ENCODE measurements at regions not wholly inside any gene's neighbourhood (a gene's known extent, or its start where the extent isn't known, plus 50 kb on each side); places are given as distances from the start of the nearest gene placed in this dataset.
A peak's percentile ranks its signal among the peaks of the same experiment; 100 is the strongest.

DNA sequence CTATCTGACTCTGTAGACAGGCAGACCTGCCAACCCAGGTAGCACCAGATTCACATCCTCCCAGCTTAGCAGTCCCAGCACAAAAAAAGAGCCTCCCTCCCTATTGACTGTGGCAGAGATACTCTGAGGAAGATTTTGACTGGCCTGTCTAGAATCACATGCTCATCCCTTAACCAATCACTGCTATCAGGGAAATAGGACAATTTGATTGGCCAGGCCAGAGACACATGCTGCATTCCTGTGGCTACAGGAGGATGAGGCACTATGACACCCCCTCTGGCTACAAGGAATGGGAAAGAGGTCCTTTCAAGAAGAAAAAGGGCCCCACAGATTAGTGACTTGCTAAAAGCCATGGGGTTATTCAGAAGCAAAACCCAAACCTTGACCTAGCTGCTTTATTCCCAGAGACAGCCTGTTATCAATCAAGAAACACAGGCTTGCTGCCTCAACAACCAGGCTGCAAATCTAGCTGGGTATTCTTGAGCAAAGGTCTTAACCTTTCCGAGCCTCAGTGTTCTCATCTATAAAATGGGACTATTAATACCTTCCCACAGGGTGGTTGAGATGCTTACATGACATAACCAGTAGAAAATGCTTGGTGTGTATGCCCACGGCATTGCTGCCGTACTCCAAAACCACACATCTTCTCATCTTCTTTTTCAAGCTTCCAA is 147.6 kb downstream of the BCOR start:
- H3K4me2 ChIP-seq (ENCODE audit: insufficient read depth, low read length): no peak overlapping the region
- no peak overlapping the region for H3K4me3 ChIP-seq
- no peaks in the 10 kb centered on the region for H4K20me1 ChIP-seq (replicated peaks; ENCODE audit: control insufficient read depth, insufficient read depth, low read length)
- CTCF ChIA-PET (ENCODE audit: low intra/inter-chr PET ratio): no interaction called here
- no peak overlapping the region for H3K9ac ChIP-seq (ENCODE audit: insufficient read depth in 1 of 2, low read depth in 2 of 2, low read length in 2 of 2)
- in situ Hi-C loops (cut with MboI): no loop called here
- intact Hi-C loops (cut with micrococcal nuclease): no loop called here
- H3K4me1 ChIP-seq (replicated peaks in 1 of 2; ENCODE audit: control insufficient read depth in 2 of 2, insufficient read depth in 2 of 2, low read length in 2 of 2): peaks cover 0 to 5% of the 10 kb centered on the region in 2 experiments; a peak in 1 of 5 replicates
- no peaks in the 10 kb centered on the region for H3K27me3 ChIP-seq (ENCODE audit: control insufficient read depth in 2 of 2, insufficient read depth in 2 of 2, low read length in 2 of 2)
- H3K79me2 ChIP-seq (ENCODE audit: control insufficient read depth, insufficient read depth, low read length): no peaks in the 10 kb centered on the region
- ATAC-seq: peak; percentile 84
- DNase-seq (ENCODE audit: extremely low read depth in 1 of 4, low spot score in 3 of 4): peak; percentile 16 to 51 (median 44)
- H3K9me3 ChIP-seq (replicated peaks; ENCODE audit: control insufficient read depth, insufficient read depth, low read depth, low read length): no peaks in the 10 kb centered on the region; the same call in 1 of the 2 replicates
- H2AFZ ChIP-seq (ENCODE audit: low read depth, low read length): no peak overlapping the region
- no peaks in the 10 kb centered on the region for H3K36me3 ChIP-seq (ENCODE audit: control insufficient read depth, insufficient read depth, low read length)
- peak; percentile 48 for FAIRE-seq
- POLR2A ChIA-PET: no interaction called here
- H3K27ac ChIP-seq (ENCODE audit: extremely low read depth, low read depth, low read length): no peak overlapping the region
- no peaks in the 10 kb centered on the region for H3K9me1 ChIP-seq (ENCODE audit: control insufficient read depth, insufficient read depth, low read length)
- 27% methylated on average over 2 of the region's 3 CpGs for WGBS (ENCODE audit: insufficient coverage, low coverage, missing lambda C conversion rate)
- no TSS peak for BruUV-seq (replicated peaks)
- TF ChIP-seq BCOR (IDR thresholded peaks at IDR 0.05): peak; percentile 78; the same call in 1 of the 2 replicates
- no peak for TF ChIP-seq PRMT5 (CRISPR knock-in tag; IDR thresholded peaks at IDR 0.05)
- TF ChIP-seq, protein P1, sequence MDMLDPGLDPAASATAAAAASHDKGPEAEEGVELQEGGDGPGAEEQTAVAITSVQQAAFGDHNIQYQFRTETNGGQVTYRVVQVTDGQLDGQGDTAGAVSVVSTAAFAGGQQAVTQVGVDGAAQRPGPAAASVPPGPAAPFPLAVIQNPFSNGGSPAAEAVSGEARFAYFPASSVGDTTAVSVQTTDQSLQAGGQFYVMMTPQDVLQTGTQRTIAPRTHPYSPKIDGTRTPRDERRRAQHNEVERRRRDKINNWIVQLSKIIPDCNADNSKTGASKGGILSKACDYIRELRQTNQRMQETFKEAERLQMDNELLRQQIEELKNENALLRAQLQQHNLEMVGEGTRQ (CRISPR knock-in tag; IDR thresholded peaks at IDR 0.05): peak; percentile 74
- TF ChIP-seq RAD51 (IDR thresholded peaks at IDR 0.05; ENCODE audit: borderline replicate concordance, low read depth): peak; percentile 66
- TF ChIP-seq KDM1A (IDR thresholded peaks at IDR 0.05): peak; percentile 29 to 62; a peak in 2 of 4 replicates
- TF ChIP-seq CHD4 (IDR thresholded peaks at IDR 0.05; ENCODE audit: insufficient read depth, insufficient replicate concordance, low read depth, low read length, poor library complexity, severe bottlenecking): peak; percentile 40
- TF ChIP-seq, protein P2, sequence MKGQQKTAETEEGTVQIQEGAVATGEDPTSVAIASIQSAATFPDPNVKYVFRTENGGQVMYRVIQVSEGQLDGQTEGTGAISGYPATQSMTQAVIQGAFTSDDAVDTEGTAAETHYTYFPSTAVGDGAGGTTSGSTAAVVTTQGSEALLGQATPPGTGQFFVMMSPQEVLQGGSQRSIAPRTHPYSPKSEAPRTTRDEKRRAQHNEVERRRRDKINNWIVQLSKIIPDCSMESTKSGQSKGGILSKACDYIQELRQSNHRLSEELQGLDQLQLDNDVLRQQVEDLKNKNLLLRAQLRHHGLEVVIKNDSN (CRISPR knock-in tag; IDR thresholded peaks at IDR 0.05): peak; percentile 82
- TF ChIP-seq, protein P3, sequence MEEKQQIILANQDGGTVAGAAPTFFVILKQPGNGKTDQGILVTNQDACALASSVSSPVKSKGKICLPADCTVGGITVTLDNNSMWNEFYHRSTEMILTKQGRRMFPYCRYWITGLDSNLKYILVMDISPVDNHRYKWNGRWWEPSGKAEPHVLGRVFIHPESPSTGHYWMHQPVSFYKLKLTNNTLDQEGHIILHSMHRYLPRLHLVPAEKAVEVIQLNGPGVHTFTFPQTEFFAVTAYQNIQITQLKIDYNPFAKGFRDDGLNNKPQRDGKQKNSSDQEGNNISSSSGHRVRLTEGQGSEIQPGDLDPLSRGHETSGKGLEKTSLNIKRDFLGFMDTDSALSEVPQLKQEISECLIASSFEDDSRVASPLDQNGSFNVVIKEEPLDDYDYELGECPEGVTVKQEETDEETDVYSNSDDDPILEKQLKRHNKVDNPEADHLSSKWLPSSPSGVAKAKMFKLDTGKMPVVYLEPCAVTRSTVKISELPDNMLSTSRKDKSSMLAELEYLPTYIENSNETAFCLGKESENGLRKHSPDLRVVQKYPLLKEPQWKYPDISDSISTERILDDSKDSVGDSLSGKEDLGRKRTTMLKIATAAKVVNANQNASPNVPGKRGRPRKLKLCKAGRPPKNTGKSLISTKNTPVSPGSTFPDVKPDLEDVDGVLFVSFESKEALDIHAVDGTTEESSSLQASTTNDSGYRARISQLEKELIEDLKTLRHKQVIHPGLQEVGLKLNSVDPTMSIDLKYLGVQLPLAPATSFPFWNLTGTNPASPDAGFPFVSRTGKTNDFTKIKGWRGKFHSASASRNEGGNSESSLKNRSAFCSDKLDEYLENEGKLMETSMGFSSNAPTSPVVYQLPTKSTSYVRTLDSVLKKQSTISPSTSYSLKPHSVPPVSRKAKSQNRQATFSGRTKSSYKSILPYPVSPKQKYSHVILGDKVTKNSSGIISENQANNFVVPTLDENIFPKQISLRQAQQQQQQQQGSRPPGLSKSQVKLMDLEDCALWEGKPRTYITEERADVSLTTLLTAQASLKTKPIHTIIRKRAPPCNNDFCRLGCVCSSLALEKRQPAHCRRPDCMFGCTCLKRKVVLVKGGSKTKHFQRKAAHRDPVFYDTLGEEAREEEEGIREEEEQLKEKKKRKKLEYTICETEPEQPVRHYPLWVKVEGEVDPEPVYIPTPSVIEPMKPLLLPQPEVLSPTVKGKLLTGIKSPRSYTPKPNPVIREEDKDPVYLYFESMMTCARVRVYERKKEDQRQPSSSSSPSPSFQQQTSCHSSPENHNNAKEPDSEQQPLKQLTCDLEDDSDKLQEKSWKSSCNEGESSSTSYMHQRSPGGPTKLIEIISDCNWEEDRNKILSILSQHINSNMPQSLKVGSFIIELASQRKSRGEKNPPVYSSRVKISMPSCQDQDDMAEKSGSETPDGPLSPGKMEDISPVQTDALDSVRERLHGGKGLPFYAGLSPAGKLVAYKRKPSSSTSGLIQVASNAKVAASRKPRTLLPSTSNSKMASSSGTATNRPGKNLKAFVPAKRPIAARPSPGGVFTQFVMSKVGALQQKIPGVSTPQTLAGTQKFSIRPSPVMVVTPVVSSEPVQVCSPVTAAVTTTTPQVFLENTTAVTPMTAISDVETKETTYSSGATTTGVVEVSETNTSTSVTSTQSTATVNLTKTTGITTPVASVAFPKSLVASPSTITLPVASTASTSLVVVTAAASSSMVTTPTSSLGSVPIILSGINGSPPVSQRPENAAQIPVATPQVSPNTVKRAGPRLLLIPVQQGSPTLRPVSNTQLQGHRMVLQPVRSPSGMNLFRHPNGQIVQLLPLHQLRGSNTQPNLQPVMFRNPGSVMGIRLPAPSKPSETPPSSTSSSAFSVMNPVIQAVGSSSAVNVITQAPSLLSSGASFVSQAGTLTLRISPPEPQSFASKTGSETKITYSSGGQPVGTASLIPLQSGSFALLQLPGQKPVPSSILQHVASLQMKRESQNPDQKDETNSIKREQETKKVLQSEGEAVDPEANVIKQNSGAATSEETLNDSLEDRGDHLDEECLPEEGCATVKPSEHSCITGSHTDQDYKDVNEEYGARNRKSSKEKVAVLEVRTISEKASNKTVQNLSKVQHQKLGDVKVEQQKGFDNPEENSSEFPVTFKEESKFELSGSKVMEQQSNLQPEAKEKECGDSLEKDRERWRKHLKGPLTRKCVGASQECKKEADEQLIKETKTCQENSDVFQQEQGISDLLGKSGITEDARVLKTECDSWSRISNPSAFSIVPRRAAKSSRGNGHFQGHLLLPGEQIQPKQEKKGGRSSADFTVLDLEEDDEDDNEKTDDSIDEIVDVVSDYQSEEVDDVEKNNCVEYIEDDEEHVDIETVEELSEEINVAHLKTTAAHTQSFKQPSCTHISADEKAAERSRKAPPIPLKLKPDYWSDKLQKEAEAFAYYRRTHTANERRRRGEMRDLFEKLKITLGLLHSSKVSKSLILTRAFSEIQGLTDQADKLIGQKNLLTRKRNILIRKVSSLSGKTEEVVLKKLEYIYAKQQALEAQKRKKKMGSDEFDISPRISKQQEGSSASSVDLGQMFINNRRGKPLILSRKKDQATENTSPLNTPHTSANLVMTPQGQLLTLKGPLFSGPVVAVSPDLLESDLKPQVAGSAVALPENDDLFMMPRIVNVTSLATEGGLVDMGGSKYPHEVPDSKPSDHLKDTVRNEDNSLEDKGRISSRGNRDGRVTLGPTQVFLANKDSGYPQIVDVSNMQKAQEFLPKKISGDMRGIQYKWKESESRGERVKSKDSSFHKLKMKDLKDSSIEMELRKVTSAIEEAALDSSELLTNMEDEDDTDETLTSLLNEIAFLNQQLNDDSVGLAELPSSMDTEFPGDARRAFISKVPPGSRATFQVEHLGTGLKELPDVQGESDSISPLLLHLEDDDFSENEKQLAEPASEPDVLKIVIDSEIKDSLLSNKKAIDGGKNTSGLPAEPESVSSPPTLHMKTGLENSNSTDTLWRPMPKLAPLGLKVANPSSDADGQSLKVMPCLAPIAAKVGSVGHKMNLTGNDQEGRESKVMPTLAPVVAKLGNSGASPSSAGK (IDR thresholded peaks at IDR 0.05): peak; percentile 37
- TF ChIP-seq RBM25 (IDR thresholded peaks at IDR 0.05; ENCODE audit: low read depth, low read length, severe bottlenecking): peak; percentile 72
